Hepatocyte (in vitro differentiated cells): ENCODE measurements at regions not wholly inside any gene's neighbourhood (a gene's known extent, or its start where the extent isn't known, plus 50 kb on each side); places are given as distances from the start of the nearest gene placed in this dataset.

Experiments used
- EZH2 ChIP-seq: fragments of 200-600 bp; sonication (generic); IDR thresholded peaks from 2 replicates; pipeline ENCODE4 v1.6.1; 2016; ENCODE audit warnings: antibody characterized with exemption, mild to moderate bottlenecking, borderline replicate concordance
- EZH2phosphoT487 ChIP-seq: fragments of 200-600 bp; sonication (generic); IDR thresholded peaks from one replicate; pipeline ENCODE4 v1.6.1; 2018; ENCODE audit warnings: antibody characterized with exemption, mild to moderate bottlenecking, low read depth, moderate library complexity; ENCODE audit not compliant: unreplicated experiment, severe bottlenecking
- TF ChIP-seq, protein P1 (sequence below): fragments of 200-600 bp; sonication (generic); IDR thresholded peaks from 2 replicates; pipeline ENCODE4 v1.5.1; 2016; ENCODE audit warnings: antibody characterized with exemption, mild to moderate bottlenecking; ENCODE audit not compliant: poor library complexity

DNA sequence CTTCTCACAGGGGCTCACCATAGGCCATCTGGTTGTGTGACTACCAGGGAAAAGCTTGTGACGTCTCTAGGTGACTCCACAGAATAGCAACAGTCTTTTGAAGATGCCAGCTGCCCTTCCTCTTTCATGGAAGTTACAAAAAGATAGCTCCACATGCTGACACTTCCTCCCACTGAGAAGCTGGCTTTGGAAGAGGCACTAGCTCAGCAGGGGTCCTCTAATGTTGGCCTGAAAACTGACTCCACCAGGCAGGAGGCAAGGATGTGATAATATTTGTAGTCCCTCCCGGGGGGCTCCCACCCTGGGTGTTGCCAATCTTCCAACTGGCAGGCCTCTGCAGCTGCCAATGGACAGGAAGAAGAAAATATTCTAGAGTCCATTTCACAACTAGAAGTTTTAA, 343.5 kb downstream of the NEK10 start:
- TF ChIP-seq, protein P1, sequence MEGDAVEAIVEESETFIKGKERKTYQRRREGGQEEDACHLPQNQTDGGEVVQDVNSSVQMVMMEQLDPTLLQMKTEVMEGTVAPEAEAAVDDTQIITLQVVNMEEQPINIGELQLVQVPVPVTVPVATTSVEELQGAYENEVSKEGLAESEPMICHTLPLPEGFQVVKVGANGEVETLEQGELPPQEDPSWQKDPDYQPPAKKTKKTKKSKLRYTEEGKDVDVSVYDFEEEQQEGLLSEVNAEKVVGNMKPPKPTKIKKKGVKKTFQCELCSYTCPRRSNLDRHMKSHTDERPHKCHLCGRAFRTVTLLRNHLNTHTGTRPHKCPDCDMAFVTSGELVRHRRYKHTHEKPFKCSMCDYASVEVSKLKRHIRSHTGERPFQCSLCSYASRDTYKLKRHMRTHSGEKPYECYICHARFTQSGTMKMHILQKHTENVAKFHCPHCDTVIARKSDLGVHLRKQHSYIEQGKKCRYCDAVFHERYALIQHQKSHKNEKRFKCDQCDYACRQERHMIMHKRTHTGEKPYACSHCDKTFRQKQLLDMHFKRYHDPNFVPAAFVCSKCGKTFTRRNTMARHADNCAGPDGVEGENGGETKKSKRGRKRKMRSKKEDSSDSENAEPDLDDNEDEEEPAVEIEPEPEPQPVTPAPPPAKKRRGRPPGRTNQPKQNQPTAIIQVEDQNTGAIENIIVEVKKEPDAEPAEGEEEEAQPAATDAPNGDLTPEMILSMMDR = no peak
- no peak for TF ChIP-seq EZH2phosphoT487
- no peak for TF ChIP-seq EZH2
